HG02588 (cell line): ENCODE measurements at regions not wholly inside any gene's neighbourhood (a gene's known extent, or its start where the extent isn't known, plus 50 kb on each side); places are given as distances from the start of the nearest gene placed in this dataset.
"Not testable (repeated sequence)": the region's sequence is repeated elsewhere in the genome, so short reads cannot be mapped to it uniquely, and the experiment has no call there.

Experiments used
- ATAC-seq: cut with Tn5 transposase; IDR thresholded peaks from one replicate; pipeline ENCODE4 v1.9.1; 2021; ENCODE audit warnings: mild to moderate bottlenecking, moderate library complexity; ENCODE audit not compliant: unreplicated experiment

DNA sequence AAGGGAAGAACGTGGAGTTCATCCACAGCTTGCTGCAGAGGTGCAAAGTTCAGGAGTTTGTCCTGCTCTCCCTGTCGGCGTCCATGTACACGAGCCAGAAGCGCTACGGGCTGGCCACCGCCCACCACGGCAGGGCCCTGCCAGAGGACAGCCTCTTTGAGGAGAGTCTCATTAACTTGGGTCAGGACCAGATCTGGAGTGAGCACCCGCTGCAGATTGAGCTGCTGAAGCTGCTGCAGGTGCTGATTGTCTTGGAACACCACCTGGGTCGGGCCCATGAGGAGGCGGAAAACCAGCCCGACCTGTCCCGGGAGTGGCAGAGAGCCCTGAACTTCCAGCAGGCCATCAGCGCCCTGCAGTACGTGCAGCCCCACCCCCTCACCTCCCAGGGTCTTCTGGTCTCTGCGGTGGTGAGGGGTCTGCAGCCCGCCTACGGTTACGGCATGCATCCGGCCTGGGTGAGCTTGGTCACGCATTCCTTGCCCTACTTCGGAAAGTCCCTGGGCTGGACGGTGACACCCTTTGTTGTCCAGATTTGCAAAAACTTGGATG is 73.8 kb upstream of the MORC3 start:
- ATAC-seq: no peak

DNA sequence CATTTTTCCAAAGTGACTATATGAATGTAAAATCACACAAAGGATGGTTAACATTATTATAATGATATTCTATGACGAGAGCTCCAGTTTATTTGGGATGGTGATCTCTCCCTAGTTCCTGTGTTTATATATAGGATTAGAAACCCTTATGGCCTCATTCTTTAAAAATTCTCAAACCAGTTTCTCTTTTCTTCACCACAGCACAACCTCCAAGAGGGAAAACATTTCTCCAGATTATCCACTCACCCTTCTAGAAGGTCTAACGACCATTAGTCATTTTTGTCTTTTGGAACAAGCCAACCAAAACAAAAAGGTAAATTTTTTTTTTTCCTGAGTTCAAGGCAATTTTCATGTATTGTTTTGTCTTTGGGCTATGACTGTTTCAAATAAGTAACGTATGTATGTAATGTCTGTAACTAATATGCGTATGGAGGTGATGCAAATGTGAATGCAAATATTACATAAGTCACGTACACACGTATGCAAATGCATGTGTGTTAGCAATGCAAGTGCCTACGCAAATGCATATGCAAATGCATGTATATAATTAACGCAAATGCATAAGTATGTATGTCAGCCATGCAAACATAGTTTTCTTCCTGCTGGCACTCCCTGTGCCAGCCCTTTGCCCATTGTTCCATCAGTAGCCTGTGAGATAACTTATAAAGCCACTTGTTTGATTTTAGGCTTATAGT is 72.5 kb upstream of the MORC3 start:
- ATAC-seq: no peak

- no peak for ATAC-seq
Observed at GRCh38 chr21:36249576-36250422, 70.2 kb upstream of the MORC3 start.

DNA sequence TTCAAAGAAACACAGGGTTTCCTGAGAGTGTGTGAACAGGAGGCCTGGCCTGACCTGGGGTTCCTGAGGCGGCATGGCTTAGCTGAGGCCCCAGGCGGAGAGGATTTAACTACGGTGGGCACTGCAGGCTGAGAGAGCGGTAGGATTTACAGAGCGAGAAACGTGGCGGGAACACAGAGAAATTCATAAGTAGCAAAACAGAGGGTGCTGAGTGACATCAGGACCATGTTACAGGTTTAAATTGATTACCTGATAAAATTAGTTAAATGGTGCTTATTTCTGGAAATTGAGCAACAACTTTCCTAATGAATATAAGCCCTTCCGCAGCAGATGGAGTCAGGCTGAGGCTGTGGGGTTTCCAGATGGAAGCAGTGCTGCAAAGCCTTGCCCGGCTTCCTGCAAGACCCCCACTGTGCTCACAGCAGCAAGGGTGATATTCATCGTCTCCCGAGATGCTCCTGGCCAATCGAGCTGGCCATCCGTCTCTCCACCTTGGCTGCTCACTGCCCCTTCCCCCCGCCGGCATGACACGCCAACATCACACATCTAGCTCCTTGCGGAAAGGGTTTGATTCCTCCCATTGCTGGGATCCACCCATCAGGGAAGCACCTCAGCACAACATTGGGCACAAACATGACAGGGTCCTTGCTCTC is 69.4 kb upstream of the MORC3 start:
- no peak for ATAC-seq

DNA sequence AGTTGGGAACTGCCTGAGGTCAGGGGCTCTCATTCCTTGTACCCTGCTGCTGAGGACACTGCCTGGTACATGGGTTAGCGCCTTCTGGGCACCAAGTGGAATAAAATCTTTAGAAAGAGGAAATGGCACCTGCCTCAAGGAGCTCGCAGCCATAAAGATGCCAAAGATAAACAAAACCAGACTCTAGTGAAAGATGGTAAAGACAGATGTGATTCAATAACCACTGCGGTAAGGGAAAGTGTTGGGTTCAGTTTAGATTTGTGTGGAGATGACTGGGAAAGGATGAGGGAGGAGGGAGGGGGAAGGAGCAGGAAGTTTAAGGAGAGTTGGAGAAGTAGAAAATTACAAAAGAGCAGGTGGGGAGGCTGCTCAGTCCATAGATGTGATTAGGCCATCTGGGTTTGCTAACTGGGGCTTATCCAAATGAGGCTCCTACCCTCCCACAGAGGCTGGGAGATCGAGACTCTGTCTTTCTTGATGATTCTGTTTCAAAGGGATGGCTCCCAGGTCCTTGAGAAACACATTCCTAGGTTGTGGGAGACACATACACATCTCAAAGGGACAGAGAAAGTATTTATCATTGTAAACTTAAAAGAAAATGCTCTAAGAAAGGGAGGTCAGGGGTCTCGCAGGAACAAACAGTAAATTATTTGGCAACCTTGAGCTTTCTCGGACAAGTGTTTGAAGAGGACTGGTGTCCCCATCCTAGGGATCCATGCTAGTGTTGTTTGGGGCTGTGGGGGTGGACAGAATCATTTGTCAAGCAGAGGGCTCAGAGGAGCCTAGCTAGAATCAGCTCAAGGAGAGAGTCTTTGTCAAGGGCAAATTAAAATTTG is 65.7 kb upstream of the MORC3 start:
- ATAC-seq: no peak

DNA sequence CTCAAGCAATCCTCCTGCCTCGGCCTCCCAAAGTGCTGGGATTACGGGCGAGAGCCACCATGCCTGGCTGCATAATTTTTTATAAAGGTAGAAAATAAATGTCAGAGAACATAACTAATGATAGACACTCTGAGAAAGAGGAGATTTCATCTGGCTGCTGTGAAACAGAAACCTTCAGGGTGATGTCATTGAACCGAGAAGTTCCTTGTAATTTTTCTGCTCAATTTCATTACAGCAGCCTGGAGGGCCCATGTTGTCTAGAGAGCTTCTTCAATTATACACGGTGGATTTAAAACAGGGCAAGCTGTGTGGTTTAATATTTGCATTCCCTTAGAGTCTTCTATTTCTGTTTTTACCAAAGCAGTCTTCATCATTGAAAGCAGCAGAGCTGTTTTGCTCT is 64.3 kb upstream of the MORC3 start:
- ATAC-seq: peak; percentile 69

DNA sequence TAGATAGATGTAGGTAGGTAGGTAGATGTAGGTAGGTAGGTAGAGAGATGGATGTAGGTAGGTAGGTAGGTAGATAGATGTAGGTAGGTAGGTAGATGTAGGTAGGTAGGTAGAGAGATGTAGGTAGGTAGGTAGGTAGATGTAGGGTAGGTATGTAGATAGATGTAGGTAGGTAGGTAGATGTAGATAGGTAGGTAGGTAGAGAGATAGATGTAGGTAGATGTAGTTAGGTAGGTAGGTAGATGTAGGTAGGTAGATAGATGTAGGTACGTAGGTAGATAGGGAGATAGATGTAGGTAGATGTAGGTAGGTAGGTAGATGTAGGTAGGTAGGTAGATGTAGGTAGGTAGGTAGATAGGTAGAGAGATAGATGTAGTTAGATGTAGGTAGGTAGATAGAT is 62.3 kb upstream of the MORC3 start:
- ATAC-seq: no peak

GRCh38 chr21:36260030-36260787 is 59.8 kb upstream of the MORC3 start:
- ATAC-seq: no peak

DNA sequence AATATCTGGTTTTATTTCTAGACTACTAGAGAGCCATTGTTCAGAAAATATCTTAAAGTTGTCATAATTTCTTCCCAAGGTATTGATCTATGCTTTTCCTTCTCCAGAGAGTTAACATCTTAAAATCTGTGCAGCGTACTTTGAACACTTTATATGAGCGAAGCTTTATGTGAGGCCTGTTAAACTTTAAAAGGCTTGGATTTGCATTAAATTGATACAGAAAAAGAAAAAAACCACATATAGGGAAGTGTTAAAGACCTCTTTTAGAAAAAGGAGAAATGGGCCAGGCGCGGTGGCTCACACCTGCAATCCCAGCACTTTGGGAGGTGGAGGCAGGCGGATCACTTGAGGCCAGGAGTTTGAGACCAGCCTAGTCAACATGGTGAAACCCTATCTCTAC is 59.2 kb upstream of the MORC3 start:
- no peak for ATAC-seq

GRCh38 chr21:36261459-36261858 is 58.5 kb upstream of the MORC3 start:
- no peak for ATAC-seq

GRCh38 chr21:36263797-36264196 is 56.2 kb upstream of the MORC3 start:
- ATAC-seq: no peak

GRCh38 chr21:36265431-36265830 is 54.6 kb upstream of the MORC3 start:
- no peak for ATAC-seq

- not testable (repeated sequence) for ATAC-seq
Observed at GRCh38 chr21:36267828-36268227, 52.2 kb upstream of the MORC3 start.

DNA sequence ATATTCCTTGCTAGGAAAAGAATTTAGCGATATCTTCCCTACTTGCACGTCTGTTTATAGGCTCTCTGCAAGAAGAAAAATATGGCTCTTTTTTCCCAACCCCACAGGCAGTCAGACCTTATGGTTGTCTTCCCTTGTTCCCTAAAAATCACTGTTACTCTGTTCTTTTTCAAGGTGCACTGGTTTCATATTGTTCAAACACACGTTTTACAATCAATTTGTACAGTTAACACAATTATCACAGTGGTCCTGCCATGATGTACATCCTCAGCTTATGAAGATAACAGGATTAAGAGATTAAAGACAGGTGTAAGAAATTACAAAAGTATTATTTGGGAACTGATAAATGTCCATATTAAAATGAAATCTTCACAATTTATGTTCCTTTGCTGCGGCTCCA is 51.7 kb upstream of the MORC3 start:
- not testable (repeated sequence) for ATAC-seq
